Epithelial cell of prostate (primary cell): ENCODE measurements at regions not wholly inside any gene's neighbourhood (a gene's known extent, or its start where the extent isn't known, plus 50 kb on each side); places are given as distances from the start of the nearest gene placed in this dataset.
"Not testable (repeated sequence)": the region's sequence is repeated elsewhere in the genome, so short reads cannot be mapped to it uniquely, and the experiment has no call there.

Source experiments
- DNase-seq: peaks from one replicate; pipeline ENCODE4 v3.0.0-alpha.2; 2011; ENCODE audit warnings: low read depth, low spot score
- H3K27ac ChIP-seq: fragments of 450-650 bp; 2 replicates; pipeline ENCODE4 v1.5.1; 2017; ENCODE audit warnings: mild to moderate bottlenecking

DNA sequence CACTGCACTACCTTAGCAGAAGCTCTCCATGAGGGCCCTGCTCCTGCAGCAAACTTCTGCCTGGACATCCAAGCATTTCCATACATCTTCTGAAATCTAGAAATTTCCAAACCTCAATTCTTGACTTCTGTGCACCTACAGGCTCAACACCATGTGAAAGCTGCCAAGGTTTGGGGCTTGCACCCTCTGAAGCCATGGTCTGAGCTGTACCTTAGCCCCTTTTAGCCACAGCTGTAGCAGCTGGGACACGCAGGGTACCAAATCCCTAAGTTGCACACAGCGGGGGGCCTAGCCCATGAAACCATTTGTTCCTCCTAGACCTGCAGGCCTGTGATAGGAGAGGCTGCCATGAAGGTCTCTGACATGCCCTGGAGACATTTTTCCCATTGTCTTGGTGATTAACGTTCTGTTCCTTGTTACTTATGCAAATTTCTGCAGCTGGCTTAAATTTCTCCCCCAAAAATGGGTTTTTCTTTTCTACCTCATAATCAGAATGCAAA is 102.7 kb downstream of the EN1 start:
- H3K27ac ChIP-seq, DNase-seq: not testable (repeated sequence)

DNA sequence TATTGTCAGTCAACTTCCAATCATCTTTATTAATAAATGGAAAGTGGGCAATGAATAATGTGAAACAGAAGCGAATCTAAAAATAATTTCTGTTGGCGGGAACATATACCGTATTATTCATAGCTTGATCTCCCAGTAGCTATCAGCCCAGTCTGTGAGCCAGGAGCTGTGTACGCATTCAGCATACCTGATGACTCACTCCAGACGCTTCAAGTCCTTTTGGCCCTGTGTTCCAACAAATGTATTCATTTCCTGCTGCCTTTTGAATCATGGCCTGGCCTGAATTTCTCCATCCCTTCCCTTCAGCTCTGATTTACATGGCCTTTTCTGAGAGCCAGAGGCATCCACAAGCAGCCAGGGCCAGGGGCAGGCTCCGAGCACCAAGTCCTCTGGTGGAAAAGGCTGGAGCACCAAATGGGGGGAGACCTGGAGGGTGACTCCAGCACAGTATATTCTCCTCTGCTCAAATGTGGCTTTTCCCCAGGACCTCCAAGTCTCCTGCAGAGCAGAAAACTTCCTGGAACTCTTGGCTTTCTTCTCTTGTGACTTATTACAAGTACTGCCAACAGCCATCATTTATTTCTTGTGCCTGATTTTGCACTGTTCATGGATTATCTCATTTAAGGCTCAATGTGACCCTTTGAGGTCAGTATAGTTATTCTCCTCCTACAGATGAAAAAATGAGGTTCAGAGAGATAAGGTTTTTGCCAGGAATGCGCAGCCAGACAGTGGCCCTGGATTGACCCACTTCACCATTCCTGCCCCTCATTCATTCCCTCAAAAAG is 108.7 kb downstream of the EN1 start:
- DNase-seq = peak; percentile 84
- peak overlapping the region; percentile 26 for H3K27ac ChIP-seq

DNA sequence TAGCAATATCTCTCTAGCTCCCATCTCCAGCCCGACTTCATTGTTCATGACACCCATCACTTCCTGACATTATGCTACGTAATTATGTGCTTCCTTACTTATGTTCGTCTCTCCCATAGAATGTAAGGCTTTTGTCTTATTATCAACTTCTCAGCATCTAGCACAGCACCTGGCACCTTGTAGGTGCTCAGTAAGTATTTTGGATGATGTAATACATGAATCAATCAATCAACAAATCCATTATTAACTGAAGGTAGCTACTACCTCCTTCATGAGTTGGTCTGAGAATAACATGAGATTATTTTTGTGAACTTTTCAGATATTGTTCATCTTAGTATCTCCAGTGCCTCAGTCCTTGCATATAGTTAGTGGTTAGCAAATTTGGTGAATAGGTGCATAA is 109.3 kb downstream of the EN1 start:
- no peak for DNase-seq
- H3K27ac ChIP-seq = peak overlapping the region; percentile 26

DNA sequence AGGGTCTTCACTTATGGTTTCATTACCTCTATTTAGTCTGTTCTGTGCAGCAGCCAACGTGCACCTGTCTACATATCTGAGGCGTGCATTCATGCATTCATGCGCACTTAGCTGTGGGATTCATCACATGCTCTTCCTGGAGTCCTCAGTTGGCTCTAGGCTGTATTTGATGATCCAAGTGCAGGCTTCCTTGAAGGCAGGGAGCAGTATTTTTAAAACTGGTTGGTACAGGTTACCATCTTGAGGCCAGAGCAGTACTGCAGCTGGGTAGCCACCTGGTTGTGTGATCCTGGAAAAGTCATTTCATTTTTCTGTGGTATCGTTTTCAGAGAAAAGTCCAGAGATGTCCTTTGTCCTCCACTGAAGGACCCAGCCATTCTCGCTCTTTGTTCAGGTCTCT is 109.8 kb downstream of the EN1 start:
- DNase-seq = no peak
- no peak overlapping the region for H3K27ac ChIP-seq

DNA sequence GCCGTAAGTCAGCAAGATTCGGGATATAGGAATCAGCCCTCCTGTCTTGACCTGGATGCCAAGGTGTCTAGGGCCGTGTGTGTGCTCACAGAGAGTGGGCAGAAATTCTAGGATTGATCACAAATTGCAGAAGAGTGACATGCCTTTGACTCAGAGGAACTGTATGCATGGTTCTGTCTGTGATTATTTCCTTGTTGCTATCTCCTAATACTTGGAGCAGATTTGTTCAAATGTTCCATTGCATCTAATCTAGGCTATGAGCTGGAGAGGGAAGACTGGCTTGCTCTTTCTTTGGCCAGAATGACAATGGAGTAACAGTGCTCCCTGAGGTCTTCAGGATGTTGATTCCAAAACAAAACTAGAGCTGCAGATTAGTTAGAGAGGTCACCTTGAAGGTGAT is 115.0 kb downstream of the EN1 start:
- DNase-seq = no peak
- H3K27ac ChIP-seq = no peak overlapping the region

DNA sequence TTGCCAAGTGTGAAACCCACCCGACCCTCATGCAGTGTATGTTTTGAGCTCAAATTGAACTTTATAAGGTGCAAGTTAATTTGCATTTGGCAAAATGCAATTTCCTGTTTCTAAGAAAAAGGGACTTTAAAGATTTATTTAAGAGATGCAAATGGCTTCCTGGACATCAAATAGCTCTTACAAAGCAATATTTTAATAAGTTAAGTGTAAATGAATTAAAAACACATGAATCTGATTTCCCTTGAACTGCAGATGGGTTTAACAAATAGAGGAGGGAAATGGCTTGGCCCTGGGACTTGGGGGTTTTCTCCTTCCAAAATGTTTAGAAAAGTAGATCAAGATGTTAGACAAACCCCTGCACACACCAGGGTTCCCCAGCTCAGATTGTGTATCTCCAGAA is 116.0 kb downstream of the EN1 start:
- no peak for DNase-seq
- H3K27ac ChIP-seq = no peak overlapping the region

DNA sequence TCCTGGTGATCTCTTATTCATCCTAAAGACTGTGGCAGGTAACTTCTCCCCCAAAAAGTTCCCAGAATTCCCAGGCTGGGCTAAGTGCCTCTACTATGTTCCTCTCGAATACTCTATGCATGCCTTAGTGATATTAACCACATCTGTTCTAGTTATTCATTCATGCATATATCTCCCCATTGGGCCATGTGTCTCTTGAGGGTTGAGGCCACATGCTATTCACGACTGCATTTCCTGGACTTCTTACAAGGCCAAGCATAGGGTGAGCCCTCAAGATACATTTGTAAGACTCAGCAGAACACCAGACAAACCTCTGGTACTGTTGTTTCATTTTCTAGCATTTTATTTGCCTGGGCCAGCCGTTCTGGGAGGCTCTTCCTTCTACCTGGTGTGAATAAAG is 117.0 kb downstream of the EN1 start:
- DNase-seq = no peak
- H3K27ac ChIP-seq = peak overlapping the region; percentile 21

DNA sequence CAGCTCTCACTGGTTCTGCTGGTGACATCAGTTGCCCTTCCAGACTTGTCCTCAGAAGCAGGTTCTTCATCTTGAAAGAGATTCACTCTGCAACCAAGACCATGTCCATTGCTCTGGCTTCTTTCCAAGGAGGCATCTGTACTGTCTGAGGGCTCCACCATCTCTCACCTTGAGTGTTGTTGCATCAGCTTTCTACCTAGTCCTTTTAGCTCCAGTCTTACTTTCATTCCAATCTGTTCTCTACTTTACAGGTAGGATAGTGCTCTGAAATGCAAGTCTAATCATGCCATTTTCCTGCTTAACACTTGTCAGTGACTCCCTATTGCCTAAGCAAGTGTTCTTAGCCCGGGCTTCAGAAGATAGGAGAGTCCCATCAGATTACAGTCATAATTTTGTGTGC is 117.7 kb downstream of the EN1 start:
- peak overlapping the region; percentile 21 for H3K27ac ChIP-seq
- no peak for DNase-seq

DNA sequence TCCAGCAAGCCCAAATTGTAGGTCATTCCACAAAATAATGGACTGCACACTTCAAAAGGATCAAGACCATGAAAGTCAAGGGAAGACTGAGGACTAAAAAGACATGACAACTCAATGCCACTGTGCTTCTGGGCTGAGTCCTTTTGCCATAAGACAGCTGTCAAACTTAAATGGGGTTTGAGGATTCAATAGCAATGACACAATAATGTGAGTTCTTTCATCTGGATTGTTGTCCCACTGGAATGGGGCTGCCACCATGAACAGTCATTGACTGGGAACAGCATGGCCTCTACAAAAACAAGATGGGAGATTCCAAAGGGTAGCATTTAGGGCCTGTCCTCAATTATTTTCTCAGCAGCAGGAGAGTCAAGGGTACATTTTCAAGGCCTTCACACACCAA is 118.5 kb downstream of the EN1 start:
- no peak overlapping the region for H3K27ac ChIP-seq
- DNase-seq = no peak

DNA sequence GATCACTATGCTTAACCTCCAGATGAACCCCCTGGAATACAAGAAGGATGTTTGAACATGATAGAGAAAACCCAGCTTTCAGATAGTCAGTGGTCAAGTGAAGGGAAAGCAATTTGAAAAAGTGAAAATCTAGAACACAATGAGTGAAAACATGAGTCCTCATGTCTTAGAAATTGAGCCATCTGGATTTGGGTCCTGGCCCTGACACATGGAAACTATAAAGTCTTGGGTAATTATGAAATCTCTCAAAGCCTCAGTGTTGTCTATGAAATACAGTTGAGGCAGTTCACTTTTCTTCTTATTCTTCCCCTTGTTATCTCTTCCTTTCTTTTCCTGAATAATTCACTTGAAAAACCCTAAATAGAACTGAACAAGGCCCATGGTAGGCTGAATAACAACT is 120.6 kb downstream of the EN1 start:
- no peak overlapping the region for H3K27ac ChIP-seq
- no peak for DNase-seq

DNA sequence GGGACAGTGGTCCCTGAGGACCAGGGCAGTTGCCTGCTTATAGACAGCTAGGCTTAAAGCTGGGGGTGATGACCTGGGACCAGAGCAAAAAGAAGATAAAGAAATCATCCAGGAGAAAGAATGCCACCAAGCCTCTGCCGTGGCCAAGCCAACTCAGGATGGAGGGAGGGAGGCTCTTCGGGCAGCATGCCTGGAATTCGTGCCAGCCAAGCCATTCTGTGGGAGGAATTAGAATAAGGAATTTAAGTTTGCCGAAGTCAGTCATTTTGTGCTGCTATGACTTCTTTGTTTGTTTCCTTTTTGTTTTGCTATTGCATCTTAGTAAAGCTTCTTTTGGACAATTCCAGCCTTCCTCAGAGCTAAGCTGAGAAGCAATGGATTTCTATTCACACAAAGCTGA is 124.1 kb downstream of the EN1 start:
- H3K27ac ChIP-seq = no peak overlapping the region
- no peak for DNase-seq

DNA sequence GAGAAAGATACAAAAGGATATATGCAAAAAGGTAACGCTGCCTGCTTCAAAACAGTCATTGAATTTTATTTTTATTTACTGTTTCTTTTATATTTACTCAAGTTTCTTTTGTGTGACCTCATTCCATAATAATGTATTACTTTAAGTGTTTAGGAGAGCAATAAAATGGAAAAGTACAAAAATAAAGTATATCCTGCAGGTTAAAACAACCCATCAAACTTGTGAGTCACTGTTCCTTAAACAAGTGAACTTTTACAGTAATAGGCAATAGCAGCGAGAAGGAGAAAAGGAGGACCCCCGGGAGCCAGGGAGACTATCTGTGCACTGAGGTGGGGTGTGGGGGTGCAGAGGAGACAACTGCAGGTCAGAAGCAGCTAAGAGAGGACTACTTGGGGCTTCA is 124.5 kb downstream of the EN1 start:
- DNase-seq = no peak
- H3K27ac ChIP-seq = no peak overlapping the region

DNA sequence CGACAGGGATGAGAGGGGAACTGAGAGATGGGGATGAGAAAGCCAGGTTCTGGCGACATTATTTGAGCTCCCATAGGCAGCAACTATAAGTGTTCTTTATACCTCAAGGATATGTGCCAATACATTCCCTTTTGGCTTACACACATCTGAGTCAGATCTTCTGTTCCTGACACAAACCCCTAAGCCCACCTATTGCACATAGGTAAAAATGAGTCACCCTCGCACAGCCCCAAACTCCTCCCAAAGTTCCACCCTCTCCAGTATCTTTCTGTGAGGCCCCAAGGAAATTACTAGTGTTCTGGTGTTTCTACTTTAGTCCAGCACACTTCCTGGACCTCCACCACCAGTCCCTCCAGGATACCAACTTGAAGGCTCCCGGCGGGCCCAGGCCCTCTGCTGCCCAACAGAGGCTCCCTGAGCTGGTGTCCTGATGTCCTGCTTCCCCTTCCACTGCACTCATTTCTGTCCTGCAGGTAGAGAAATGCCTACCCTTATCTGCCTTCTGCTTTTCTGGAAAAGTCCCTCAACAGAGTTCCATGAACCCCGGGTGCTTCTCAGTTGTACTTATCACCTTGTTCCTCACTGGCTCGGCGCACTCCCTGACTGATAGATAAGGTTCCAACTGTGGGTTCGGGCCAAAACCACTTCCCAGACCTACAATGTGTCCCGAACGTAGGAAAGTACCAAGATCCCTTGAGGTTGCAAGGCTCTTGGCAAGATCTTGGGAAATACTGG is 125.5 kb downstream of the EN1 start:
- H3K27ac ChIP-seq = no peak overlapping the region
- peak; percentile 57 for DNase-seq

DNA sequence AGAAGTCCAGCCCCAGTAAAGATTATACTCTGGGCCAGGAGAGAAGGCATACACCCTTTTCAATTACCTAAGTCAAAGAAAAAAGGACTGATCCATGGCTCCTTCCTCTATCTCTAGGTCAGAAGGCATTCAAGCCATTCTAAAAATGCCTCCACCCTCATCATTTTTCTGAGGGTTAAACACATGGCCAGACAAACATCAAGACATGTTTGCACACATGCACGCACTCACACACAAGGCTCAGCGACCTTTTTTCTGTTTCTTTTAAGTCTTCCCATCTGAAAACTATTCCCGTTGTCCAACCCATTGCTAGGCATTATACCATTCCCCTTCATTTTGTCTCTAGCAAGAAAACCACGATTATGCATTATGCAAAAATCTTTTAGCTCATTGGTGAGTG is 126.6 kb downstream of the EN1 start:
- DNase-seq = no peak
- no peak overlapping the region for H3K27ac ChIP-seq

DNA sequence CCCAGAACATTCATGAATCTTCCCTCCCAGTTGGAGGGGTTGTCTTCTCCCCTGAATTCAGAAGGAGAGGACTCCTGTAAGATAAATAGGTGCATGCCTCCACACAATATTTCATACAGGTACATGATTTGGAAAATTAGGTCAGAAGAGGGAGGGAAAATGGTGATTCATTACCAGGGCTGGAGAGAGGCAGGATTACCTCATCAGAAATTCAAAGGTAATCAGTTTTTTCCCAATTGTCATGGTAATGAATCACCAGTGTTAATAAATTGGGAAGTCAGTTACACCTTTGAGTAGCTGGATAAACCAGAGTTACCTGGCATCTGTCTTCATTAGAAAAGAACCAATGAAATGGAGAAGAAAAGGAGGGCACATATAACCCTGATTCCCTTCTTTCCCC is 128.5 kb downstream of the EN1 start:
- no peak overlapping the region for H3K27ac ChIP-seq
- DNase-seq = no peak

DNA sequence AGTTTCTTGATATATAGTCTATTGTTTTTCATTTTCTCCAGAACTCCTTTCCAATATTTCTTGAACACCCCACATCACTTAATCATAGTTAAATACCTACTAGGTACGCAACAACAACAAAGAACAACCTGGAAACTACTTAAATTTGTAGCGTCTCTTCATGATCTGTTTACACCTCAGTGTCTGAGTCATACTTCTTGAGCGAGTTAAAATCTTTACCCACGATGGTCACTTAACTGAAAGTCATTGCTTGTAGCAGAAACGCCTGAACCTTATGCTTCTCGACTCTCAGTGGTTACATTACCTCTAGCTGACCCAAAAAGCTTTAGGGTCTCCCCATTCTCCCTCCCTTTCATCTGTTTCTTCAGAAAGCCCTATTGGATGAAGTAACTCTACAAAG is 131.3 kb downstream of the EN1 start:
- no peak overlapping the region for H3K27ac ChIP-seq
- DNase-seq = no peak

DNA sequence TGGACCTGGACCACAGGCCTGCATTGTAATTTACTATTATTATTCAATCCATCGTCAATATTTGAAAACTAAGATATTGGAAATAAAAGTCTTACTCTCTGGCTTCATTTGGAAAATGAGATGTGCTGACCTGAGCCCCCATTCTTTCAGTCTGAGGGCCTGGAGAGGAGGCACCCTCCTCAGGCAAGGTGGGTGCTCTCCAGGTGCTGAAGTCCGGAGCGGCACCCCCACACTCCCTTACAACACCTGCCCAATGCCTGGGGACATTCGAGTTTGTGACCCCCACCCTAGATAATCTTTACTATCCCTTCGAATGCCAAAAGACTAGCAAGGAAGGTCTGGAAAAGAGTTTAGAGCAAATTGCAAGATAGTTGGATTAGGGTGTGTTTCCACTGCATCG is 133.3 kb downstream of the EN1 start:
- DNase-seq = no peak
- no peak overlapping the region for H3K27ac ChIP-seq

DNA sequence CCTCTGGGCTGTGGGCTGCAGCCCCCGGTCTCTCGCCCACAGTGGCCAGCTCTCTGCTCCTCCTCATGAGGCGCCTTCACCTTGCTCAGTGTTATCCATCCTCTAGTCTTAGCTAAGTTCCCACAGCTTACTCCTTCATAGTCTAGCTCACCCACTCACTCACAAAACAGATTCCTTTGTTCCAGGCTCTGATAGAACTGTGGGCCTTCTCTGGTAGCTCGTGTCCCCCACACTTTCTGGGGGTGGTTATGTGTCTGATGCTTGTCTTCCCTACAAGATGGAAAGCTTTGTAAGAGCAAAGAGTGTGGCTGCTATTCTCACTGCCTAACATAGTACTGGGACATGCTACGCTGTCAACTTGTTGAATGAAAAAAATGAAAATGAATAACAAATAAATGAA is 135.8 kb downstream of the EN1 start:
- no peak overlapping the region for H3K27ac ChIP-seq
- DNase-seq = no peak

DNA sequence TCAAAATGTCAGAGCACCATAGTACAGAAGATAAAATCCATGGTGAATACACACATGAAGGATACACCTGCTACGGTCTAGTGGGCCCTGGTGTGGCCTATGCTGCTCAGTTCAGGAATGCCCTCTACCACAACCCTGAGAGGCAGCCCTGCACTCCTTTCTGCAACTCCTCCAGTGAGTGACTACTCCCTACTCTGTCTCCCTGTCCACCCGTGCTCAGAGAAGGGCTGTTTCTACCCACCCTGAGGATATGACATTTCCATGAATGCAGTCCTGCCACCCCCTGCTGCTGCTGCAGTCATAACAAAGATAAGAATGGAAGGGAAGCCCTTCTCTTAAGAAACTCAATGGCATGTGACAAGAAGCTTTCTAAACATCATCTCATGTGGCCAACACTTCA is 137.0 kb downstream of the EN1 start:
- no peak for DNase-seq
- no peak overlapping the region for H3K27ac ChIP-seq

DNA sequence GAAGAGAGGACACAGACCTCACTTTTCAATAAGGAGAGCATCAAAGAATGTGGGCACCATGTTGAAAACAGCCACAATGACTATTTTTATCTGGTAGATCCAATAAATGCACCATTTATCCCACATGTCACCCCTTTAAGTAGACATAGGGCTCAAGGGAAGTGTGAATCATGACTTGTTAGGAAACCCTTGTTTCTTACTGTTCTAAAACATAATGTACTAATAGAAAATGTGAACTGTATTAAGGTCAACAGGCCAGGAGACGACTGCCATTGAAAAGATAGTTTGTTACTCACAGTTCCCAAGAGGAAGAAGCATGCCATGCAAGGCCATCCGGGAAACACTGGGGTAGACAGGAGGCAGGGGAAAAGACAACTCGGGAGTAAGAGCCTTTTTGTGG is 137.7 kb downstream of the EN1 start:
- no peak overlapping the region for H3K27ac ChIP-seq
- no peak for DNase-seq

DNA sequence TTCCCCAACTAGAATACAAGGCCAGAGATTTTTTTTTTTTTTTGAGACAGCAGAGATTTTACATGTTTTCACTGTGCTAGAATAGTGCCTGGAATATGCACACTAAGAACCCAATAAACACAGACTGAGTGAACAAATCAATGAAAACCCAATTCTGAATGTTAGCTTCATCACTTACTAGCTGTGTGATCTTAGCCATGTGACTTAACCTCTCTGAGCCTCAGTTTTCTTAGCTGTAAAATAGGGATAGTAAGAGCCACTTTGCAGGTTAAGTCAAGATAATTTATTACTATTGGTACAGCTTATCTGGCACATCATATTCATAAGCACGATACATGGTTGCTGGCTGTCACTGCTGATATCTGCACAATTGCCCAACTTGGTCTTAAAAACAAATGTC is 140.6 kb downstream of the EN1 start:
- DNase-seq = no peak

DNA sequence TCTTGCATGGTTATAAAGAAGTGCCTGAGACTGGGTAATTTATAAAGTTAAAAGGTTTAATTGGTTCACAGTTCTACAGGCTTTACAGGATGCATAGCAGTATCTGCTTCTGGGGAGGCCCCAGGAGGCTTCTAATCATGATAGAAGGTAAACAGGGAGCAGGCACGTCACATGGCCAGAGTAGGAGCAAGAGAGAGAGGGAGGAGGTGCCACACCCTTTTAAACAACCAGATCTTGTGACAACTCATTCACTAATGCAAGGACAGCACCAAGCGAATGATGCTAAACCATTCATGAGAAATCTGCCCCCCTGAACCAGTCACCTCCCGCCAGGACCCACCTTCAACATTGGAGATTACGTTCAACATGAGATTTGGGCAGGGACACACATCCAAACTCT is 141.1 kb downstream of the EN1 start:
- no peak overlapping the region for H3K27ac ChIP-seq

More for the DNA sequence above, 140.6 kb downstream of the EN1 start:
- H3K27ac ChIP-seq = no peak overlapping the region

More for the DNA sequence above, 141.1 kb downstream of the EN1 start:
- DNase-seq = no peak
